Nucleus accumbens (tissue), 56 donors: ENCODE measurements at regions not wholly inside any gene's neighbourhood (a gene's known extent, or its start where the extent isn't known, plus 50 kb on each side); places are given as distances from the start of the nearest gene placed in this dataset.

Experiments
- DNase-seq, 56 donors: peaks; one replicate each; lab custom pipeline; 2025; lab: John Stamatoyannopoulos, UW

GRCh38 chr3:157752956-157753786 is 250.0 kb upstream of the VEPH1 start:
- DNase-seq: no peak

GRCh38 chr3:157752554-157752953 is 249.3 kb upstream of the VEPH1 start:
- DNase-seq: no peak

DNA sequence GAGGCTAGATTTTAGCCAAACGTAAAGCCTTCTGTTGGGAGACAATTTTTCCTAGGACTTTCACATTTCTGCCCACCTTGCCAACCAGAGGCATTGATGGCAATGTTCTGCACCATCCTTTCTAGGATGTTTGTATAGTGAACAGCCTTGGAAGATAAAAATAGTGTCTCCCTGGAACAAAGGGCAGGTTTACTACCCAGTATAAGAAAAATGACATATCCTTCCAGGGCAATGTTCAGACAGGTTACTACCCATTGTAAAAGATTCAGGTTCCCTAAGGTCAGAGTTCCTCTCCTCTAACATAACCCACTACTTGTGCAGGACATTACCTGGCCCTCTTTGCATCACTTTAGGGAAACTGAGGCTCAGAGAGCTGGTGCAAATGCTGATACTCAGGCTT is 248.2 kb upstream of the VEPH1 start:
- no peak for DNase-seq

- DNase-seq: no peak
Observed at GRCh38 chr3:157746391-157746790, 243.2 kb upstream of the VEPH1 start.

DNA sequence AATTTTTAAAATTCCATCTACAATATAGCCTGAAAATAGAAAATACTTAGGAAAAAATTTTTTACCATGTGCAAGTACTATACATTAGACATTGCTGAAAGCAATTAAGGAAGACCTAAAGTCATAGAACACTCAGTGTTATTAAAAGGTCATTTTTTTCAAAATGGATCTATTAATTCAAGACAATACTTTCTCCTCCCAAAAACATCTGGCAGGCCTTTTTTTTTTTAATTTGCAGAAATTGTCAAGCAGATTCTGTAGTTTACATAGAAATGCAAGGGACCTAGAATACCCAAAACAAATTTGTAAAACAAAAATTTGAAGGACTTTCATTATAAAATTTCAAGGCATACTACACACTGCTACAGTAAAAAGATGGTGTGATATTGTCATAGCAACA is 238.4 kb upstream of the VEPH1 start:
- no peak for DNase-seq

- no peak for DNase-seq
Observed at GRCh38 chr3:157738441-157738840, 235.2 kb upstream of the VEPH1 start.

- no peak for DNase-seq
Observed at GRCh38 chr3:157718800-157719199, 215.6 kb upstream of the VEPH1 start.

DNA sequence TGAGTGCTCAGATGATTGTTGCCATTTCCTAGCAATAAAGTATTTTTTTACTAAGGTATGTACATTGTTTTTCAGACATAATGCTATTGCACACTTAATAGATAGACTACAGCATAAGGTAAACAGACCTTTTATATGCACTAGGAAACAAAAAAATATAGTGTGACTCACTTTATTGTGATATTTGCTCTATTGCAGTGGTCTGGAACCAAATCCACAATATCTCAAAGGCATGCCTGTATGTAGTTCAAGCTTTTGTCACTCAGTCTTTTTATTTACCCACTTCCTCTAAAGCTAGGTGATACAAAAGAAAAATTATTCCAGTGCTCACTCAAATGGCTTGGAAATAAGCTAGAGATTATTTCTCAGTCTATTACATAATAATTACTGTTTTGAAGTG is 209.9 kb upstream of the VEPH1 start:
- no peak for DNase-seq

- DNase-seq: no peak
Observed at GRCh38 chr3:157705258-157705657, 202.0 kb upstream of the VEPH1 start.

GRCh38 chr3:157700405-157700804 is 197.2 kb upstream of the VEPH1 start:
- no peak for DNase-seq

GRCh38 chr3:157695586-157695985 is 192.4 kb upstream of the VEPH1 start:
- DNase-seq: no peak

DNA sequence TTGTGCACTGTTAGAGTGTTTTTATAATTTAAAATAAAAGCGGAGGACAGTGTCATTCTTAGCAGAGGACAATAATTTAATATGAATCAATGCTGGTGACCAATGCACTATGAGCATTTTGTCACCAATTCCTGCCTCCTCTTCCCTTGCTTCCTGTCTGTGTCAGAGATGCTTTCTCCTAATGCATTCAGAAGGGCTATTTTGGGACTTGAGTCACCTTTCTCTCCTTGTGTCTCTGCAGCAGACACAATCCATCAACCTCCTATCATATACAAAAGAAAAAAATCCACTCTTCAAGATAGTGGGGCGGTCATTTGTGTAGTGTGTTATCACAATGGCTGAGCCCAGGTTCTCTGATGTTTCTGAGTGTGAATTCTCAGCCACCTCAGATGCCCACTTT is 191.9 kb upstream of the VEPH1 start:
- no peak for DNase-seq

- no peak for DNase-seq
Observed at GRCh38 chr3:157693762-157694161, 190.5 kb upstream of the VEPH1 start.

- DNase-seq: no peak
Observed at GRCh38 chr3:157692468-157692867, 189.3 kb upstream of the VEPH1 start.

DNA sequence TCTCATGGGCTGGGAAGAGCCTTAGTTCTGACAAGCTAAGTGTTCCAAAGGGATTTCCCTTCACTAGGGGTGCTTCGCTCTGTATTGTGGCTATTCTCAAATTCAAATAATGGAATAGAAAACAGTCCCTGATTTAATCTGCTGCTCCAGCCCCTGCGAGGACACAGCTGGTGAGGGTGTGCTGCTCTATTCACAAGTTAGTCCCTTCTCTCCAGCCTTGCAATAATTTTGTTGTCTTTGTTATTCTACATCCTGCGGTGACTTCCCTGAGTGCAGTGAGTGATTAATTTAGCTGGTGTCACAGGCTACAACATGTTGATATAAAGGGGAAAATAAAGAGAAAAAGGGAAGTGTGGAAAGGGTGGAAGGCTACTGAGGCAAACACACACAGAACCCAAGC is 180.5 kb upstream of the VEPH1 start:
- DNase-seq: no peak

- DNase-seq: no peak
Observed at GRCh38 chr3:157672061-157672460, 168.8 kb upstream of the VEPH1 start.

- DNase-seq: no peak
Observed at GRCh38 chr3:157671656-157672055, 168.4 kb upstream of the VEPH1 start.

DNA sequence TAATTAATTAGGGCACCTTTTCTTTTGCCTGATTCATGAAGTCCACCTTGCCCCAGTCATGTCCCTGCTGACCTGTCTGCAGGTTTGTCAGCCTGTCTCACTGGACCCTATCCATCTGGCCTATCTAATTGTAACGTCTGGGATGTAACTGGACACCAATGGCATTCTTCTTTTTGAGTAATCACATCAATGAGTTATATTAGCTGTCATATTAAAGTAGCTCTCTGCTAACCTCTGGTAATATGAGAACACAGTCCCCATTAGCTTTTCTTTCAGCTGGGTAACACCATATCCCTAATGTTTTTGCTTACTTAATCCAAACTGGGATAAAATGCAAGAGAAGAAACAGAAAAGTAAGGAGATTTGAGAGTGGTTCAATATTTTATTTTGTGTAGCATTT is 166.2 kb upstream of the VEPH1 start:
- no peak for DNase-seq

- DNase-seq: no peak
Observed at GRCh38 chr3:157667493-157667892, 164.3 kb upstream of the VEPH1 start.

DNA sequence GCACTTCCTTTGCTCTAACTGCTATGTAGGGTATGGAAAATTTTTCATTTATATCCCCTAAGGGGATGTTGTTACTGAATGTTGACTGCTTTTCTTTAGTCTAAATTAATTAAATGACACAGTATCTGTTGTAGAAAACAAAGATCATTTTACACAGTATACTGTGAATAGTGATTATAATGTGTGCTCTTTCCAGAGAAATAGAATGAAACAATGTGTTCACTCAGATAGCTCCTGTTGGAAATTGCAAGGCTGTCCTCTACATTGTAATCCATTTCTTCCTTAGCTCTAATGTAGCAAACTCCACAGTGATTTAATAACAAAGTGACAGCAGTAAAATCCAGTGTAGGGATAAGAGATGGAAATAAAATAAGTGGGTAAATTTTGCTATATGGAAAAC is 159.0 kb upstream of the VEPH1 start:
- no peak for DNase-seq

GRCh38 chr3:157660847-157661246 is 157.6 kb upstream of the VEPH1 start:
- DNase-seq: no peak

DNA sequence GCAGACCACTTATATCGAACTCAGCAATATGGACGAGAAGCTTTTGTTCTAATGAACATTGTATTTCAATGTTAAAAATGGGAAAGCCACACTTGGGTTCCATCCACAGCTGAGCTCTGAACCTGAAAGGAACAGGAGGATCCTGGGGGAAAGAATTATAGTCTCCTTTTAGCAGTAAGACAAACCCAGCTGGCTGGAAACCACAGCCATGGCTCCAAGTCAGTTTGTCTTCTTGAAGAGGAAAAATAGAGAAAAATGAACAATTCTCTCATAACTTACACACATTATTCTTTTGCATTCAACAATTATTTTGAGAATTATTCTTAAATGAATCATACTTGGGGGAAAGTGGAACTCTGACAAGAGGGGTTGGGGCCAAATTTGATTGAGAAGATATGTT is 149.2 kb upstream of the VEPH1 start:
- no peak for DNase-seq

GRCh38 chr3:157650699-157651098 is 147.5 kb upstream of the VEPH1 start:
- no peak for DNase-seq
